ENCODE measurements at regions not wholly inside any gene's neighbourhood (a gene's known extent, or its start where the extent isn't known, plus 50 kb on each side); places are given as distances from the start of the nearest gene placed in this dataset.

DNA sequence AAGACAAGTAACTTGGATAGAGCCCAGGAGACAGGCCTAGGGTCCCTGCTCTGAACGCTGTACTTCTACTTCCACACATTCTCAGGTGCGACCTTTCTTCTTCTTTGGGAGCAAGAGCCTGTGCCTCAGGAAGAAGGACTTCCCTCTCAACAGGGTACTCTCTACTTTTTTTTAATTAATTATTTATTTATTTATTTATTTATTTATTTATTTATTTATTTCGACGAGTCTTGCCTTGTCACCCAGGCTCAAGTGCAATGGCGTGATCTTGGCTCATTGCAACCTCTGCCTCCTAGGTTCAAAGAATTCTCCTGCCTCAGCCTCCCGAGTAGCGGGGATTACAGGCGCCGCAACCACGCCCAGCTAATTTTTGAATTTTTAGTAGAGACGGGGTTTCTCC is 361.6 kb downstream of the FAM72C start:
- TF ChIP-seq RARB (CRISPR knock-in tag; IDR thresholded peaks at IDR 0.05) (no peak), SNAI2 (CRISPR knock-in tag; IDR thresholded peaks at IDR 0.05) (no peak)
- TF ChIP-seq, protein P1, sequence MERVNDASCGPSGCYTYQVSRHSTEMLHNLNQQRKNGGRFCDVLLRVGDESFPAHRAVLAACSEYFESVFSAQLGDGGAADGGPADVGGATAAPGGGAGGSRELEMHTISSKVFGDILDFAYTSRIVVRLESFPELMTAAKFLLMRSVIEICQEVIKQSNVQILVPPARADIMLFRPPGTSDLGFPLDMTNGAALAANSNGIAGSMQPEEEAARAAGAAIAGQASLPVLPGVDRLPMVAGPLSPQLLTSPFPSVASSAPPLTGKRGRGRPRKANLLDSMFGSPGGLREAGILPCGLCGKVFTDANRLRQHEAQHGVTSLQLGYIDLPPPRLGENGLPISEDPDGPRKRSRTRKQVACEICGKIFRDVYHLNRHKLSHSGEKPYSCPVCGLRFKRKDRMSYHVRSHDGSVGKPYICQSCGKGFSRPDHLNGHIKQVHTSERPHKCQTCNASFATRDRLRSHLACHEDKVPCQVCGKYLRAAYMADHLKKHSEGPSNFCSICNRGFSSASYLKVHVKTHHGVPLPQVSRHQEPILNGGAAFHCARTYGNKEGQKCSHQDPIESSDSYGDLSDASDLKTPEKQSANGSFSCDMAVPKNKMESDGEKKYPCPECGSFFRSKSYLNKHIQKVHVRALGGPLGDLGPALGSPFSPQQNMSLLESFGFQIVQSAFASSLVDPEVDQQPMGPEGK (CRISPR knock-in tag; IDR thresholded peaks at IDR 0.05; ENCODE audit: borderline replicate concordance), result no peak

Measured in SK-N-SH treated with all-trans-retinoic acid at 6 μM for 48 hours (cell line).